ENCODE measurements at regions not wholly inside any gene's neighbourhood (a gene's known extent, or its start where the extent isn't known, plus 50 kb on each side); places are given as distances from the start of the nearest gene placed in this dataset.
"Not testable (repeated sequence)": the region's sequence is repeated elsewhere in the genome, so short reads cannot be mapped to it uniquely, and the experiment has no call there.

DNA sequence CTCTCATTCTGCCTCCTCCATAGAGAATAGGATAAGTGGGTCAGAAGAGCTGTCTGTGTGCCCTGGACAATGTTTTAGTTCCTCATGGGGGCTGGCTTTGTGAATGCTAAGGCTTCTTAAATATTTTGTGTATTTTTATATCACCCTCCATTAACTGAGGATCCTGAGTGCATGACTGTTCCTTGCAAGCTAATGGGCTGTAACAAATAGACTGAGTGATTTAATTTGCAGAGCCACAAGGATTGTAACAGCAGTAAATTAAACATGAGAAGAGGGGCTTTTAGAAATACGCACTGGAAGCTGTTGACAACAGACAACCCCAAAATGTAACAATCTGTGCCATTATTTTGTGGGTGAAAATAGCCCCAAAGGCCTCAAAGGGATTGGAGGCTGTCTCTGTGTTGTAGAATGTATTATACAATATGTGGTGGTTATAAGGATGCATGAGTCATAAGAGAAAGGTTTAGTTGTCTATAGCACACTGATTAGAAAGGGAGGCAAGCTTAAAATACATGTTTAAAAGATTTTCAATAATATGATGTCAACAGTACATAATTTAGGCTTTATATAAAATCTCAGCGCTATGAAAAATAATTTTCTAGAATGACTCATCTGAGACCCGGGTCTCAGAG is 152.7 kb upstream of the ACTBL2 start:
- peaks cover 0 to under 1% (median 0%) of the 10 kb centered on the region in 9 donors for H3K9me3 Mint-ChIP-seq

DNA sequence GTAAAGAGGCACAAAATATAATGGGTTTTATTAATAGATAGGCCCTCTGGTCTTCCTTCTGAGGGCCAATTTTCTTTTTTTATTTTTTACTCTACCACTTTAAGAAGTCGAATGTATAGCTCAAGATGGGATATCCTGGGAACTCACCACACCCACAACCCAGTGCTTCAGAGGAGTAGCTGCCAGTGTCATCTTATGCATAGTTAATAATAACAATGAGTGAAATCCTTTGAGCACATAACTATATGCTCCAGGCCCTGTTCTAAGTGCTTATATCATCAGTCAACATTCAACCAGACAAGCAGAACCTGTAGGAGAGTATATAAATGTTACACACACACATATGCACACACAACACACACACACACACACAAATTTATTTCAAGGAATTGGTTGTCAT is 150.3 kb upstream of the ACTBL2 start:
- Mint-ChIP-seq H3K27me3 (peaks cover 0 to 12% (median 0%) of the 10 kb centered on the region in 5 donors), H3K36me3 (no peaks in the 10 kb centered on the region), H3K4me3 (no peak overlapping the region), H3K4me1 (no peaks in the 10 kb centered on the region), H3K9me3 (peaks cover 0 to 3% (median 0%) of the 10 kb centered on the region in 9 donors), H3K27ac (no peak overlapping the region)
- ATAC-seq (no peak), DNase-seq (no peak)
- POLR2A ChIA-PET: no interaction called here

More for the DNA sequence above, 152.7 kb upstream of the ACTBL2 start:
- no peak overlapping the region for H3K4me3 Mint-ChIP-seq
- peaks cover 0 to 7% (median 0%) of the 10 kb centered on the region in 5 donors for H3K27me3 Mint-ChIP-seq
- no peak overlapping the region for H3K27ac Mint-ChIP-seq
- DNase-seq (no peak), ATAC-seq (no peak)
- H3K4me1 Mint-ChIP-seq: no peaks in the 10 kb centered on the region
- POLR2A ChIA-PET: no interaction called here
- no peaks in the 10 kb centered on the region for H3K36me3 Mint-ChIP-seq

- H3K4me3 Mint-ChIP-seq, DNase-seq, ATAC-seq, H3K9me3 Mint-ChIP-seq, H3K36me3 Mint-ChIP-seq, POLR2A ChIA-PET, H3K4me1 Mint-ChIP-seq, H3K27ac Mint-ChIP-seq: not testable (repeated sequence)
- peaks cover 0 to 10% (median 0%) of the 10 kb centered on the region in 5 donors for H3K27me3 Mint-ChIP-seq
Observed at GRCh38 chr5:57631139-57631538, 148.5 kb upstream of the ACTBL2 start.

DNA sequence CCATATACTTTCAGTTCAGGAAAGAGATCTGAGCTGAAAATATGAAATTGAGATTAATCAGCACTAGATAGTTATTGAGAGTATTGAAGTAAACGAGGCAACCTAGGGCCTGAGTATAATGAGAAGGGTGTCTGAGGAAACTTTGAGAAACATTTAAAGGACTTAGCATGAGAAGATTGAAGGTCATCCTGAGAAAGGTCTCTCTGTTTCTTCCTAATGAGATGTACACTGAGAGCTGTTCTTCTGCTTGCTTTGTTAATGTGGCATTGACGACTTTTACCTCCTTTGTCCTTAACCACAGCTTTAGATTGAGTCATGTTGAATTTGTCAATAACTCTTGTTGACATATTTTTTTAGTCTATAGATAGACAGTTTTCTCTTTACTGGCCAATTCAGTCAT is 145.1 kb upstream of the ACTBL2 start:
- no peak overlapping the region for H3K4me3 Mint-ChIP-seq
- peaks cover 0 to 3% (median 0%) of the 10 kb centered on the region in 9 donors for H3K9me3 Mint-ChIP-seq
- DNase-seq (no peak), ATAC-seq (no peak)
- POLR2A ChIA-PET: no interaction called here
- H3K27me3 Mint-ChIP-seq: peaks cover 0 to 20% (median 4%) of the 10 kb centered on the region in 5 donors
- H3K36me3 Mint-ChIP-seq: no peaks in the 10 kb centered on the region
- no peak overlapping the region for H3K27ac Mint-ChIP-seq
- no peaks in the 10 kb centered on the region for H3K4me1 Mint-ChIP-seq

DNA sequence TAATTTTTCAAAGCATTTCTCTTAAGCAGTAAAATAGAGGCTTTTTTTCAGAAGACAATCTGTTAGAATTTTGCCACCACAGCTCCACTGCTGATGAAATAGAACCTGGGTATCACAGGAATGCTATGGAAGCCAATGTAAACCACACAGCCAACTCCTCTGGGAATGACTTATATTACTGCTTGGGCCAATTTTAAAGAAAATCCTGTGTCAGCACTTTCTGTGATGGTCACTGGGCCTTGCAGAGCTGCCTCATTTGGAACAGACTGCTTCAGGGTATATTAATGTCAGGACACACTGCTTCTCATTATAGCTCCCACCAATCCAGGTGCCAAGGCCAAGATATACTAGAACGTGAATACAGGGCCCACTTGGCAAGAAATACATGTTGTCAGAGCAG is 144.1 kb upstream of the ACTBL2 start:
- no peak overlapping the region for H3K27ac Mint-ChIP-seq
- H3K27me3 Mint-ChIP-seq: peaks cover 0 to 23% (median 4%) of the 10 kb centered on the region in 5 donors
- H3K4me1 Mint-ChIP-seq: no peaks in the 10 kb centered on the region
- POLR2A ChIA-PET: no interaction called here
- no peak overlapping the region for H3K4me3 Mint-ChIP-seq
- no peaks in the 10 kb centered on the region for H3K36me3 Mint-ChIP-seq
- ATAC-seq (no peak), DNase-seq (no peak)
- H3K9me3 Mint-ChIP-seq: peaks cover 0 to 3% (median 0%) of the 10 kb centered on the region in 9 donors

GRCh38 chr5:57621624-57622023 is 139.0 kb upstream of the ACTBL2 start:
- no peak for ATAC-seq
- Mint-ChIP-seq H3K4me1 (no peaks in the 10 kb centered on the region), H3K9me3 (peaks cover 0 to 10% (median 0%) of the 10 kb centered on the region in 9 donors), H3K4me3 (no peak overlapping the region), H3K27ac (no peak overlapping the region), H3K36me3 (no peaks in the 10 kb centered on the region), H3K27me3 (peaks cover 4 to 32% (median 7%) of the 10 kb centered on the region in 5 donors)
- POLR2A ChIA-PET: no interaction called here
- no peak for DNase-seq

GRCh38 chr5:57618767-57619381 is 136.3 kb upstream of the ACTBL2 start:
- no peak for ATAC-seq
- POLR2A ChIA-PET: interaction anchor here (0.6 kb wide), 1 partner anchor 851 kb away, joined by 4 read pairs; no protein-coding TSS in a partner anchor
- no peak overlapping the region for H3K27ac Mint-ChIP-seq
- no peaks in the 10 kb centered on the region for H3K4me1 Mint-ChIP-seq
- no peak overlapping the region for H3K4me3 Mint-ChIP-seq
- DNase-seq: no peak
- peaks cover 4 to 27% (median 7%) of the 10 kb centered on the region in 5 donors for H3K27me3 Mint-ChIP-seq
- H3K36me3 Mint-ChIP-seq: no peaks in the 10 kb centered on the region
- peaks cover 0 to 10% (median 0%) of the 10 kb centered on the region in 9 donors for H3K9me3 Mint-ChIP-seq

GRCh38 chr5:57613741-57614140 is 131.1 kb upstream of the ACTBL2 start:
- DNase-seq: no peak
- H3K27me3 Mint-ChIP-seq: peaks cover 3 to 9% (median 7%) of the 10 kb centered on the region in 5 donors

GRCh38 chr5:57611177-57611576 is 128.6 kb upstream of the ACTBL2 start:
- DNase-seq (no peak), ATAC-seq (no peak)
- Mint-ChIP-seq H3K27ac (no peak overlapping the region), H3K36me3 (no peaks in the 10 kb centered on the region), H3K27me3 (peaks cover 4 to 18% (median 7%) of the 10 kb centered on the region in 5 donors), H3K9me3 (peaks cover 0 to 8% (median 0%) of the 10 kb centered on the region in 9 donors), H3K4me1 (no peaks in the 10 kb centered on the region), H3K4me3 (no peak overlapping the region)
- POLR2A ChIA-PET: no interaction called here

More at GRCh38 chr5:57613741-57614140, 131.1 kb upstream of the ACTBL2 start:
- no peak for ATAC-seq
- Mint-ChIP-seq H3K36me3 (no peaks in the 10 kb centered on the region), H3K9me3 (no peaks in the 10 kb centered on the region), H3K27ac (no peak overlapping the region), H3K4me1 (no peaks in the 10 kb centered on the region), H3K4me3 (no peak overlapping the region)
- POLR2A ChIA-PET: no interaction called here

DNA sequence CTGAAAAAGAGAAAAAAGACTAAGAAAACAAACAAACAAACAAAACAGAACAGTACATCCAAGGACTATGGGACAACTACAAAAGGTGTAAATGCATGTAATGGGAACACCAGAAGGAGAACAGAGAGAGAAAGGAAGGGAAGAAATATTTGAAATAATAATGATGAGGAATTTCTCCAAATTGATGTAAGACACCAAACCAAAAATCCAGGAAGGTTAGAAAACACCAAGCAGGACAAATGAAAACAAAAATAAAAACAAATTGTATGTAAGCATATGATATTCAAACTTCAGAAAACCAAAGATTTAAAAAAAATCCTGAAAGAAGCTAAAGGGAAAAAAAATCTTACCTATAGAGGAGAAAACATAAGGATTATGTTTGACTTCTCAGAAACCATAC is 125.9 kb upstream of the ACTBL2 start:
- no peak overlapping the region for H3K4me3 Mint-ChIP-seq
- no peak overlapping the region for H3K27ac Mint-ChIP-seq
- H3K36me3 Mint-ChIP-seq: no peaks in the 10 kb centered on the region
- POLR2A ChIA-PET: no interaction called here
- H3K9me3 Mint-ChIP-seq: peaks cover 0 to 8% (median 0%) of the 10 kb centered on the region in 9 donors
- DNase-seq (no peak), ATAC-seq (no peak)
- H3K27me3 Mint-ChIP-seq: peaks cover 3 to 22% (median 9%) of the 10 kb centered on the region in 5 donors
- no peaks in the 10 kb centered on the region for H3K4me1 Mint-ChIP-seq

DNA sequence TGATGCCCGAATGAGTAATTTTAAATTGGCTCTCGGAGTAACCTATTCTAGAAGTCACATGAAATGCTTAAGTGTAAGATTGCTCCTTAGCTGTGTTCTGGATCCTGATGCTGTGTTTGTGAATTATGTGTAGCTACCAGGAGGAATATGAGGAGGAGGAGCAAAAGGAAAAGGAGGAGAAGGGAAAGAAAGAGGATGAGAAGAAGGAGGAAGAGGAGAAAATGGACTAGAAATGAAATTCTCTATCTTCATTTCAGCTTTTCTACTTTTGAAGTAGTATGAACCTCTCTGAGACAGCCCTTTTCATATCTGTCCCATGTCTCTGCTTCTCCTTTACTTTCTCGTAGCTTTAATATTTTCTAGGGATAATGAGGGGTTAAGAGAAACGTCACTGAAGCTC is 119.4 kb upstream of the ACTBL2 start:
- H3K27me3 Mint-ChIP-seq: peaks cover 3 to 17% (median 10%) of the 10 kb centered on the region in 5 donors
- H3K27ac Mint-ChIP-seq: no peak overlapping the region
- H3K4me3 Mint-ChIP-seq: no peak overlapping the region
- POLR2A ChIA-PET: no interaction called here
- H3K9me3 Mint-ChIP-seq: no peaks in the 10 kb centered on the region
- H3K4me1 Mint-ChIP-seq: no peaks in the 10 kb centered on the region
- ATAC-seq (no peak), DNase-seq (no peak)
- H3K36me3 Mint-ChIP-seq: no peaks in the 10 kb centered on the region

DNA sequence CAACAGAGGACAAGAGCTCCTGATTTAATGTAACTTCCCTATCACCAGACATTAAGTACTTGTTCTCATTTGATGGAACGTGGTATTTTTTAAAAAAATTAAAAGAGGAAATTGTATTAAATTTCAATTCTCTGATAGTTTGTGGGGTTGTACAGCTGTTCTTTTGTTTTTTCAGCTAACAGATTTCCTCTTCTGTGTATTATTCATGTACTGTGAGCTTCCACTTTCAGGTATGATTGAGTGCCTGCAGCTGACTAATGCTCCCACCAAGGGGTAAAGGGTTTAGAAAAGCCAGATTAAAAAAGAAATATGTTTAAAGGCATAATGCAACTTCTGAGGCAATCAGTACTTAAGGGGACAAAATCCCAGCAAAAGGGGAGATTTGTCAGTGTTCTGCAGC is 117.7 kb upstream of the ACTBL2 start:
- DNase-seq: no peak

DNA sequence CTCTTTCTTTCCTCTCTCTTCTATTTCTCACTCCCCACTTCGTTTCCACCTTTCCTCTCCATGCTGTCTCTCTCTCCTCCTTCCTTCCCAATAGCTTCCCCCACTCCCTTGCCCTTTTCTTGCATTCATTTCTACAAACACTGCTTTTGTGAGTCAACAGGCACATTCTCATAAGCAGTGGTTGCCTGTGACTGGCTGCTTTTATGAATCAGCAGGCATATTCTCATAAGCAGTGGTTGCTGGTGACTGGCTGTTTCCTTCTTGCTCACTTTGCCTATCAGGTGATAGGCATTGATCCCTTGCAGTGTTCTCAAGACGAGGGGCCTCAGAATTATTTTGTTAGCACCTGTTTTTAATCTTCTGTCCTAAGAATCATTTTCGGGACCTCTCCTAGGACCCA is 116.1 kb upstream of the ACTBL2 start:
- Mint-ChIP-seq H3K27me3 (peaks cover 3 to 16% (median 10%) of the 10 kb centered on the region in 5 donors), H3K4me3 (no peak overlapping the region), H3K9me3 (no peaks in the 10 kb centered on the region), H3K27ac (no peak overlapping the region), H3K4me1 (no peaks in the 10 kb centered on the region), H3K36me3 (no peaks in the 10 kb centered on the region)
- POLR2A ChIA-PET: no interaction called here
- ATAC-seq (no peak), DNase-seq (no peak)

More for the DNA sequence above, 117.7 kb upstream of the ACTBL2 start:
- Mint-ChIP-seq H3K4me1 (no peaks in the 10 kb centered on the region), H3K9me3 (no peaks in the 10 kb centered on the region), H3K27me3 (peaks cover 3 to 17% (median 10%) of the 10 kb centered on the region in 5 donors), H3K36me3 (no peaks in the 10 kb centered on the region), H3K4me3 (no peak overlapping the region), H3K27ac (no peak overlapping the region)
- ATAC-seq: no peak
- POLR2A ChIA-PET: no interaction called here

GRCh38 chr5:57598097-57598496 is 115.5 kb upstream of the ACTBL2 start:
- POLR2A ChIA-PET: no interaction called here
- ATAC-seq (no peak), DNase-seq (no peak)
- Mint-ChIP-seq H3K27me3 (peaks cover 3 to 16% (median 10%) of the 10 kb centered on the region in 5 donors), H3K4me1 (no peaks in the 10 kb centered on the region), H3K9me3 (no peaks in the 10 kb centered on the region), H3K27ac (no peak overlapping the region), H3K4me3 (no peak overlapping the region), H3K36me3 (no peaks in the 10 kb centered on the region)

Data from naive thymus-derived CD8-positive, alpha-beta T cell (primary cell).